Common myeloid progenitor, CD34-positive (primary cell): ENCODE measurements at regions not wholly inside any gene's neighbourhood (a gene's known extent, or its start where the extent isn't known, plus 50 kb on each side); places are given as distances from the start of the nearest gene placed in this dataset.

Experiments used
- CTCF ChIA-PET: fragments of 350-600 bp; sonication (Branson Sonifier 250); formaldehyde crosslinking; loops from one replicate; lab custom pipeline; 2021; ENCODE audit warnings: antibody characterized with exemption; lab: Charles Lee
- POLR2A ChIA-PET: fragments of 350-600 bp; sonication (Branson Sonifier 250); formaldehyde crosslinking; loops from one replicate; lab custom pipeline; 2021; ENCODE audit warnings: antibody characterized with exemption; lab: Charles Lee
- DNase-seq, 3 donors: peaks; one replicate each; pipeline versions ENCODE4 v3.0.0 to v3.0.0-alpha.2; 2013
- H3K27ac ChIP-seq, 2 experiments: 1 replicate in 1 of 2; 2 replicates in 1 of 2; pipeline ENCODE4 v1.7.0; 2013; ENCODE audit warnings: inconsistent platforms in 2 of 2, low read length in 2 of 2, mild to moderate bottlenecking in 2 of 2, low read depth in 1 of 2, moderate library complexity in 1 of 2; ENCODE audit not compliant: severe bottlenecking in 2 of 2, insufficient read depth in 1 of 2, poor library complexity in 1 of 2
- H3K27me3 ChIP-seq, 5 experiments: replicated peaks in 2 of 5; 1 replicate in 3 of 5; 2 replicates in 2 of 5; pipeline versions ENCODE4 v1.6.1 to v1.7.0; 2013; ENCODE audit warnings: low read length in 4 of 5, mild to moderate bottlenecking in 2 of 5, moderate library complexity in 2 of 5, inconsistent platforms in 1 of 5; ENCODE audit not compliant: insufficient read depth in 5 of 5, control insufficient read depth in 4 of 5
- H3K36me3 ChIP-seq, 4 experiments: 1 replicate in 2 of 4; 2 replicates in 2 of 4; pipeline versions ENCODE4 v1.6.1 to v1.7.0; 2013; ENCODE audit warnings: low read length in 3 of 4, control low read depth in 1 of 4, mild to moderate bottlenecking in 1 of 4; ENCODE audit not compliant: control insufficient read depth in 4 of 4, insufficient read depth in 4 of 4
- H3K4me1 ChIP-seq, 4 experiments: 1 replicate in 3 of 4; 2 replicates in 1 of 4; pipeline versions ENCODE4 v1.6.1 to v1.7.1; 2013; ENCODE audit warnings: low read length in 3 of 4, mild to moderate bottlenecking in 3 of 4, control low read depth in 1 of 4, inconsistent platforms in 1 of 4, moderate library complexity in 1 of 4; ENCODE audit not compliant: control insufficient read depth in 4 of 4, insufficient read depth in 4 of 4; ENCODE audit errors: control extremely low read depth in 1 of 4
- H3K4me3 ChIP-seq, 7 experiments: 1 replicate in 4 of 7; 2 replicates in 3 of 7; pipeline versions ENCODE4 v1.5.1 to v1.7.0; 2013; ENCODE audit warnings: mild to moderate bottlenecking in 7 of 7, low read length in 6 of 7, moderate library complexity in 6 of 7, inconsistent platforms in 2 of 7, low read depth in 2 of 7, control low read depth in 1 of 7; ENCODE audit not compliant: insufficient read depth in 4 of 7, control insufficient read depth in 1 of 7; ENCODE audit errors: extremely low read depth in 1 of 7
- H3K9me3 ChIP-seq, 5 experiments: 1 replicate in 4 of 5; 2 replicates in 1 of 5; pipeline versions ENCODE4 v1.6.1 to v1.7.1; 2013; ENCODE audit warnings: low read length in 4 of 5, mild to moderate bottlenecking in 2 of 5, inconsistent platforms in 1 of 5, low read depth in 1 of 5, moderate library complexity in 1 of 5; ENCODE audit not compliant: control insufficient read depth in 4 of 5, insufficient read depth in 2 of 5; ENCODE audit errors: control extremely low read depth in 1 of 5
- WGBS: methylation state at CpG from one replicate; pipeline ENCODE4 v1.1.5; 2013; ENCODE audit not compliant: insufficient coverage; 5-methylcytosine and 5-hydroxymethylcytosine counted together

DNA sequence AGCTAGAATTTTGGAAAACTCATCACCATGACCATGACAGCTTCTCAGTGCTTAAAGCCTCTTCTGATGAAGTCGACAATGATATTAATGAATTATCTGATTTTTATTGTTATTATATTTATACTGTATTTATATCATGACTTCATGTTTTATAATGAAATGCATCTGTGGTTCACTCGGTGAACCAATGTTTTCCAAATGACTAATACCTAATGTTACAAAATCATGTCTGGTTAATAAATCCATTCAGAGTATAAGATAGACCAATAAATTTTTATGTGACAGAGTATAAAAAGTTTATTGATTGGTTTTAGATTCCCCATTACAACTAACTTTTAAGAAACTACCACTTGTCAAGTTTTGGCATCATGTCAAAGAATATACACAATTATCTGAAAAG lies 416.5 kb downstream of the MLLT3 start:
- POLR2A ChIA-PET, result no interaction called here
- CTCF ChIA-PET, result no interaction called here
- no peaks in the 10 kb centered on the region for H3K27me3 ChIP-seq
- H3K4me1 ChIP-seq, result no peaks in the 10 kb centered on the region
- H3K9me3 ChIP-seq, result no peaks in the 10 kb centered on the region
- H3K36me3 ChIP-seq, result no peaks in the 10 kb centered on the region
- DNase-seq, result no peak
- H3K27ac ChIP-seq, result no peak overlapping the region
- WGBS, result no CpG with 5 or more reads among the region's 2 CpGs
- no peak overlapping the region for H3K4me3 ChIP-seq

DNA sequence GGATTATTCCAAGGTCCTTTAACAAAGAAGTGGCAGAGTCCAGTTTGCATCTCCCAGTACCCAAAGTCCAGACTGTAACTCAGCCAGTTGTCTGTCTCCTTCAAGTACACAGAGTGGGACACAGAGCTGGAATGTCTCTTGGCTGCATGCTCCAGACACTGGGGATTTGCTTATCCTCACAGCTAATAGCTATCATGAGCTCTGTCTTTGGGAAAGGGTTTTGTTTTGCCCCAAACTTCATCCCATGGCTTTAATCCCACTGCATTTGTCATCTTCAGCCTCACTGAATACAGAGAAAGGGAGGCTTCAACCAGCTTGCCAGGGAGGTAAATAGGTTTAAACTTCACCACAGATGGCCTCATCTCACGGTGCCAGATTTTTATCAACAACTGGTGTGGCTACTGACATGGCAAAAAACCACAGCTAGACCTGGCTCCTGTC lies 412.2 kb upstream of the SLC24A2 start:
- H3K4me1 ChIP-seq, result no peaks in the 10 kb centered on the region
- H3K27me3 ChIP-seq, result no peaks in the 10 kb centered on the region
- DNase-seq, result no peak
- peaks cover 0 to 7% (median 0%) of the 10 kb centered on the region in 5 experiments for H3K9me3 ChIP-seq
- CTCF ChIA-PET, result interaction anchor here (1.1 to 1.5 kb wide), 2 partner anchors 9 to 12 kb away, joined by 3 read pairs; no protein-coding TSS in a partner anchor
- WGBS, result 20% methylated on average over 1 of the region's 1 CpG
- no peaks in the 10 kb centered on the region for H3K36me3 ChIP-seq
- H3K4me3 ChIP-seq, result no peak overlapping the region
- POLR2A ChIA-PET, result no interaction called here
- H3K27ac ChIP-seq, result no peak overlapping the region

DNA sequence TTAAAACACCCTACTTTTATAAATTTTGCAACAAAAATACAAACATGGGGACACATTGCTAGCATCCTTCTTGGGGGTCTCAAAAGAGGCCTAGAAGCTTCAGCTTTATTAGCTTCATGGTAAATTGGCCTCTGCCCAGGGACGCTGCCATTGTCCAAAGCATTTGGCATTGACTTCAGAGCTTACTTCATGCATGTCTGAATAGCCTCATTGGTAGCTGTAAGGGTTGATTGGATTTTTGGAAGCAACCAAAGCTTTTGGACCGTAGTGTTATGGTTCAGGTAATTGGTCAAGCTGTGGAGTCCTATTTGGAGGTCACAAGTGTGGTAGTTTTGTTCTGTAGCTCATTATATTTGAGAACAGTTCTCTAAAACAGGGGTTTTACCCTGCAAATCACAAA lies 411.7 kb upstream of the SLC24A2 start:
- WGBS, result 100% methylated on average over 1 of the region's 2 CpGs
- Histone ChIP-seq H3K27me3 (no peaks in the 10 kb centered on the region), H3K9me3 (peaks cover 0 to 8% (median 0%) of the 10 kb centered on the region in 5 experiments), H3K27ac (no peak overlapping the region), H3K4me3 (no peak overlapping the region), H3K36me3 (no peaks in the 10 kb centered on the region), H3K4me1 (no peaks in the 10 kb centered on the region)
- ChIA-PET CTCF (interaction anchor here (1.1 kb wide), 1 partner anchor 8 kb away, joined by 3 read pairs; no protein-coding TSS in a partner anchor), POLR2A (no interaction called here)
- no peak for DNase-seq

GRCh38 chr9:20199111-20199510 lies 410.3 kb upstream of the SLC24A2 start:
- Histone ChIP-seq H3K4me3 (no peak overlapping the region), H3K4me1 (no peaks in the 10 kb centered on the region), H3K9me3 (peaks cover 0 to 8% (median 2%) of the 10 kb centered on the region in 5 experiments), H3K27me3 (no peaks in the 10 kb centered on the region), H3K27ac (no peak overlapping the region), H3K36me3 (no peaks in the 10 kb centered on the region)
- ChIA-PET CTCF (no interaction called here), POLR2A (interaction anchor here (0.6 kb wide), 1 partner anchor 46 kb away, joined by 3 read pairs; no protein-coding TSS in a partner anchor)
- DNase-seq, result no peak
- WGBS, result 100% methylated on average over 1 of the region's 2 CpGs

- POLR2A ChIA-PET, result no interaction called here
- 100% methylated on average over 2 of the region's 7 CpGs for WGBS
- H3K27me3 ChIP-seq, result no peaks in the 10 kb centered on the region
- no peaks in the 10 kb centered on the region for H3K36me3 ChIP-seq
- no peaks in the 10 kb centered on the region for H3K4me1 ChIP-seq
- no peak for DNase-seq
- H3K4me3 ChIP-seq, result no peak overlapping the region
- CTCF ChIA-PET, result no interaction called here
- H3K9me3 ChIP-seq, result peaks cover 0 to 8% (median 2%) of the 10 kb centered on the region in 5 experiments
- H3K27ac ChIP-seq, result no peak overlapping the region
Measured at GRCh38 chr9:20197976-20198685, 409.3 kb upstream of the SLC24A2 start.

DNA sequence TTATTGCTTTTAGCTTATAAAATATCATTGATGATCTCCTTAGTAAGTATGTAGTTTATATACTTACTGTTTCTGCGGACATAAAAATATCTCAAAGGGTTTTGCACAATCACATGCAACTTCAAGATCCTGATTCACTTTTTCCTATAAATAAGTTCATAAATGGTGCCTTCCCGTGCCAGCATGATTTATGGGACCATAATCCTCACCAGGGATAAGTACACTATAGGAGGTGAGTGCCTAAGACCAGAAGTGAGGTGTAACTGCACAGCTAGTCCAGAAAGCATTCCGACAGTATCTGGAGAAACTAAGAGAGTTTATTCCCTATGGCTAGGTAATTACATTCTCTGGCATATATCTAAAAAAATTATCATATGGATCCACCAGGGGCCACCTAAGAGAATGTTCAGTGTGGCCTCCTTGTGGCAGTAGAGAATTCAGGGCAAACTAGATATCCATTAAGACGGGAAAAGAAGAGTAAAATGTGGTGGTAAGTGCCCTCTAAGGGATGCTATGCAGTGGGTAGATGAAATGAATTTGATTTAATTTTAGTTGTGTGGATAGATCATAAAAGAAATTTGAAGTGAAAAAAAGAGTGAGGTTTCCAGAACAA lies 402.5 kb upstream of the SLC24A2 start:
- ChIA-PET CTCF (no interaction called here), POLR2A (no interaction called here)
- Histone ChIP-seq H3K27me3 (no peaks in the 10 kb centered on the region), H3K9me3 (peaks cover 0 to 5% (median 2%) of the 10 kb centered on the region in 5 experiments), H3K4me3 (no peak overlapping the region), H3K36me3 (no peaks in the 10 kb centered on the region), H3K27ac (no peak overlapping the region), H3K4me1 (no peaks in the 10 kb centered on the region)
- WGBS, result no CpG with 5 or more reads among the region's 4 CpGs
- no peak for DNase-seq

DNA sequence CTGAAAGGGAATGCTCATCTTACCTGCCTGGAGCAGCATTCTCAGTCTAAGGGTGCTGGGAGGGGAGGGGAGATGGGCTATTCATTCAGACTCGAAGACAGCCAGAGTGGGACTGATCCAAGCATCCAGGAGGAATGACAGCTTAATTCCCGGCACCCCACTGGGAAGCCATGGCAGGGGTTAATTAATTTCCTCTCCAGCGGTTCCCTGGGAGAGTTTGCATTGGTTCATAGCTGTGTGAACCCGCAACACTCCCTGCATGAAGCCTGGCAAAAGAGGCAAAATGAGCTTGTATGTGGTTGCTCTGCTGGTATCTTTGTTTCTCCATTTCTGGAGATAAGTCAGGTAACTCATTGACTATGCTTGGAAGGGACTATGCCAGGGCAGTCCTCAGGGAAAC lies 401.0 kb upstream of the SLC24A2 start:
- 92% methylated on average over 4 of the region's 4 CpGs for WGBS
- Histone ChIP-seq H3K4me1 (no peaks in the 10 kb centered on the region), H3K27me3 (no peaks in the 10 kb centered on the region), H3K9me3 (no peaks in the 10 kb centered on the region), H3K27ac (no peak overlapping the region), H3K4me3 (no peak overlapping the region), H3K36me3 (no peaks in the 10 kb centered on the region)
- CTCF ChIA-PET, result interaction anchor here (0.6 kb wide), 1 partner anchor 19 kb away, joined by 3 read pairs; no protein-coding TSS in a partner anchor
- no peak for DNase-seq
- POLR2A ChIA-PET, result no interaction called here
